ENCODE measurements at regions not wholly inside any gene's neighbourhood (a gene's known extent, or its start where the extent isn't known, plus 50 kb on each side); places are given as distances from the start of the nearest gene placed in this dataset.

GRCh38 chr10:71079761-71080380, 132.5 kb upstream of the UNC5B start:
- no peak for TF ChIP-seq CTCF (conservative IDR thresholded peaks at IDR 0.05; ENCODE audit: low read depth, low read length)
- DNase-seq (ENCODE audit: low read depth), result no peak
- H3K4me3 ChIP-seq (ENCODE audit: low read depth, low read length), result no peak overlapping the region

- no peak for DNase-seq (ENCODE audit: low read depth)
- H3K4me3 ChIP-seq (ENCODE audit: low read depth, low read length), result no peak overlapping the region
- no peak for TF ChIP-seq CTCF (conservative IDR thresholded peaks at IDR 0.05; ENCODE audit: low read depth, low read length)
Measured at GRCh38 chr10:71080381-71081228, 131.8 kb upstream of the UNC5B start.

GRCh38 chr10:71081229-71081560, 131.2 kb upstream of the UNC5B start:
- DNase-seq (ENCODE audit: low read depth), result no peak
- TF ChIP-seq CTCF (conservative IDR thresholded peaks at IDR 0.05; ENCODE audit: low read depth, low read length), result no peak
- no peak overlapping the region for H3K4me3 ChIP-seq (ENCODE audit: low read depth, low read length)

- no peak for DNase-seq (ENCODE audit: low read depth)
- TF ChIP-seq CTCF (conservative IDR thresholded peaks at IDR 0.05; ENCODE audit: low read depth, low read length), result no peak
- H3K4me3 ChIP-seq (ENCODE audit: low read depth, low read length), result no peak overlapping the region
Measured at GRCh38 chr10:71081912-71082311, 130.5 kb upstream of the UNC5B start.

GRCh38 chr10:71082960-71083715, 129.2 kb upstream of the UNC5B start:
- H3K4me3 ChIP-seq (ENCODE audit: low read depth, low read length), result no peak overlapping the region
- no peak for DNase-seq (ENCODE audit: low read depth)
- no peak for TF ChIP-seq CTCF (conservative IDR thresholded peaks at IDR 0.05; ENCODE audit: low read depth, low read length)

GRCh38 chr10:71083716-71083975, 128.7 kb upstream of the UNC5B start:
- no peak for TF ChIP-seq CTCF (conservative IDR thresholded peaks at IDR 0.05; ENCODE audit: low read depth, low read length)
- H3K4me3 ChIP-seq (ENCODE audit: low read depth, low read length), result no peak overlapping the region
- no peak for DNase-seq (ENCODE audit: low read depth)
